ENCODE measurements at regions not wholly inside any gene's neighbourhood (a gene's known extent, or its start where the extent isn't known, plus 50 kb on each side); places are given as distances from the start of the nearest gene placed in this dataset.

DNA sequence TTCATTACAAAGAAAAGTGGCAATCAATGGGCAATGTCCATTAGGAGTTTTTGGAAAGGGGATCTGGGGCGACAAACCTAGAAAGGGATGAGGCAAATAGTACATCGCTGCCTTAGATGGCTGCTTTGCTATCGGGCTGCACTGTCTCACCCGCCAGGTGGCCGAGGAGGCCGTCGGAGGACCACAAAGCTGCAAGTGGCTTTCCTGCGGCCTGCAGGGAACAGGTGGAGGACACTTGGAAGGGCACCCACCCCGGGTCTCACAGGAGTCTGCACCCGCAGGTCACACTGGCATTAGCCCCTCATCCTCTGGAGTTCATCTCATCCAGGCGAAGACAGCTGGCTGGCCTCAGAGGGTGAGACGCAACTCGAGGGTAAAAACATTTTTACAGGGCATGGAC lies 1392.5 kb downstream of the AACS start:
- no peak overlapping the region for H3K27ac ChIP-seq
- TF ChIP-seq CTCF (IDR thresholded peaks at IDR 0.05) (no peak), ZFX (IDR thresholded peaks at IDR 0.05; ENCODE audit: borderline replicate concordance) (no peak)

DNA sequence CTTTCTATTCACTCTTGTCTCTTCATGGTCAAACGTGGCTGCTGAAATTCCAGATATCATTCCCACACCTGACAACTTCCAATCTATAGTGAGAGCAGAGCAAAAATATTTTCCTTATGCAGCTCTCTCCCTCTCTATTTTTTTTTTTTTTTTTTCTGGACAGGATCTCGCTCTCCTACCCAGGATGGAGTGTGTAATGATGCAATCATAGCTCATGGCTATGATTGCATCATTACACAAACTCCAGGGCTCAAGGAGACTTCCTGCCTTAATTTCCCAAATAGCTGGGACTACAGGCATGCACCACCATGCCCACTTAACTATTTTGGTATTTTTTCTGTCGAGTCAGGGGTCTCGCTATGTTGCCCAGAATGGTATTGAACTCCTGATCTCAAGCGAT lies 1398.9 kb downstream of the AACS start:
- no peak for TF ChIP-seq CTCF (IDR thresholded peaks at IDR 0.05)
- no peak for TF ChIP-seq ZFX (IDR thresholded peaks at IDR 0.05; ENCODE audit: borderline replicate concordance)
- no peak overlapping the region for H3K27ac ChIP-seq

GRCh38 chr12:126469211-126469610 lies 1404.0 kb downstream of the AACS start:
- no peak overlapping the region for H3K27ac ChIP-seq
- no peak for TF ChIP-seq ZFX (IDR thresholded peaks at IDR 0.05; ENCODE audit: borderline replicate concordance)
- TF ChIP-seq CTCF (IDR thresholded peaks at IDR 0.05) = no peak

- TF ChIP-seq ZFX (IDR thresholded peaks at IDR 0.05; ENCODE audit: borderline replicate concordance) (no peak), CTCF (IDR thresholded peaks at IDR 0.05) (no peak)
- H3K27ac ChIP-seq = no peak overlapping the region
These were observed 1409.5 kb downstream of the AACS start for GRCh38 chr12:126474703-126475102.

GRCh38 chr12:126480451-126480850 lies 1415.2 kb downstream of the AACS start:
- TF ChIP-seq ZFX (IDR thresholded peaks at IDR 0.05; ENCODE audit: borderline replicate concordance) = no peak
- no peak for TF ChIP-seq CTCF (IDR thresholded peaks at IDR 0.05)
- H3K27ac ChIP-seq = no peak overlapping the region

- TF ChIP-seq ZFX (IDR thresholded peaks at IDR 0.05; ENCODE audit: borderline replicate concordance) = no peak
- TF ChIP-seq CTCF (IDR thresholded peaks at IDR 0.05) = no peak
- H3K27ac ChIP-seq = no peak overlapping the region
These were observed 1416.5 kb downstream of the AACS start for GRCh38 chr12:126481688-126482087.

DNA sequence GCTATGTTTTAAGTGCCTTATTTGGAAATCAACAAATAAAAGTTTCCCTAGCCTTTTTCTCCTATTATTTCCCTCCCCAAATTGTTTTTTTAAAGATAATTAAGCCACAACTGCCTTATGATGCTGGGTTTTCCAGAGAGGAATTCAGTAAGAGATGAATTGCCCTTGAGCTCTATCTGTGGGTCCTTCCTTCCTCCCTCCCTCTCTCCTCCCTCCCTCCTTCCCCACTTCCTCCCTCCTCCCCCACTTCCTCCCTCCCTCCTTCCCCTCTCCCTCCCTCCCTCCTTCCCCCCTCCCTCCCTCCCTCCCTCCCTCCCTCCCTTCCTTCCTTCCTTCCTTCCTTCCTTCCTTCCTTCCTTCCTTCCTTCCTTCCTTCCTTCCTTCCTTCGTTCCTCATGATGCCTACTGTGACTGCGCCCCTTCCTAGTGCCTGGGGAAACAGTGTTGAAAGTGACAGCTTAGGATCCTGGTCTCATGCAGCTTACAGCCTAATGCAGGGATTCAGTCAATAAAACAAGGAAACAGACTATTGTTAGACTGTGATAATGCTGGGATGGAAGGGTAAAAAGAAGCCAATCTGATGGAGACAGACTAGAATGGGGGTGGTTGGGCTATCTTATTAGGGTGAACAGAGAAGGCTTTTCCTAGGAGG lies 1417.1 kb downstream of the AACS start:
- TF ChIP-seq ZFX (IDR thresholded peaks at IDR 0.05; ENCODE audit: borderline replicate concordance) = no peak
- no peak overlapping the region for H3K27ac ChIP-seq
